IPS DF 6.9 (cell line): ENCODE measurements at regions not wholly inside any gene's neighbourhood (a gene's known extent, or its start where the extent isn't known, plus 50 kb on each side); places are given as distances from the start of the nearest gene placed in this dataset.

ENCODE experiments used
- DNase-seq: peaks from one replicate; pipeline ENCODE4 v3.0.0-alpha.2; 2013; ENCODE audit warnings: low read depth, low spot score
- H3K27ac ChIP-seq: one replicate; pipeline ENCODE4 v1.5.1; 2013; ENCODE audit warnings: low read length, control low read depth
- H3K27me3 ChIP-seq: 2 replicates; pipeline ENCODE4 v1.6.1; 2013; ENCODE audit warnings: mild to moderate bottlenecking, low read length; ENCODE audit not compliant: control insufficient read depth, insufficient read depth
- H3K36me3 ChIP-seq: 2 replicates; pipeline ENCODE4 v1.6.1; 2013; ENCODE audit warnings: low read length; ENCODE audit not compliant: control insufficient read depth, insufficient read depth
- H3K4me1 ChIP-seq: 2 replicates; pipeline ENCODE4 v1.6.1; 2013; ENCODE audit warnings: low read length; ENCODE audit not compliant: control insufficient read depth, insufficient read depth
- H3K4me3 ChIP-seq: 2 replicates; pipeline ENCODE4 v1.5.1; 2013; ENCODE audit warnings: mild to moderate bottlenecking, low read length
- H3K9me3 ChIP-seq: 2 replicates; pipeline ENCODE4 v1.6.1; 2013; ENCODE audit warnings: low read length, inconsistent platforms; ENCODE audit not compliant: control insufficient read depth, insufficient read depth
- WGBS: extraction: QIAGEN DNeasy Blood & Tissue Kit; methylation state at CpG from one replicate; pipeline ENCODE4 v1.1.7; 2013; ENCODE audit warnings: mixed read lengths, missing lambda C conversion rate; ENCODE audit not compliant: insufficient read length, insufficient coverage; 5-methylcytosine and 5-hydroxymethylcytosine counted together

DNA sequence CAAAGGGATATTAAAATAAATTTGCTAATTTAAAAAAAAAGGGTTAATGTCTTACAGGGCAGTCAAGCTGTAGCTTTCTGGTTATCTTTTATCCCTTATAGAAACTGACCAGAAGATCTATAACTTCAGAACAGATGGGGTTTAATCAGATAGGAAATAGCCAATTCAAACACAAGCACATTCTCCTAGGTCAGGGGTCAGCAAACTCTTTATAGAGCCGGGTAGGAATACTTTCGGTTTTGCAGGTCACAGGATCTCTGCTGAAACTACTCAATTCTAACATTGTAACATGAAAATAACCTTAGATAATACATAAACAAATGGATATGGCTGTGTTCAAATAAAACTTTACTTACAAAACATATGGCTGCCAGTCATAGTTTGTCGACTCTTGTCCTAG, 479.8 kb downstream of the ADRA2A start:
- Histone ChIP-seq H3K4me3 (no peak overlapping the region), H3K9me3 (no peaks in the 10 kb centered on the region), H3K4me1 (peaks cover under 1% of the 10 kb centered on the region; the same call in 1 of the 2 replicates), H3K27me3 (no peaks in the 10 kb centered on the region), H3K27ac (no peak overlapping the region), H3K36me3 (no peaks in the 10 kb centered on the region)
- WGBS = no CpG with 5 or more reads among the region's 3 CpGs
- DNase-seq = no peak

DNA sequence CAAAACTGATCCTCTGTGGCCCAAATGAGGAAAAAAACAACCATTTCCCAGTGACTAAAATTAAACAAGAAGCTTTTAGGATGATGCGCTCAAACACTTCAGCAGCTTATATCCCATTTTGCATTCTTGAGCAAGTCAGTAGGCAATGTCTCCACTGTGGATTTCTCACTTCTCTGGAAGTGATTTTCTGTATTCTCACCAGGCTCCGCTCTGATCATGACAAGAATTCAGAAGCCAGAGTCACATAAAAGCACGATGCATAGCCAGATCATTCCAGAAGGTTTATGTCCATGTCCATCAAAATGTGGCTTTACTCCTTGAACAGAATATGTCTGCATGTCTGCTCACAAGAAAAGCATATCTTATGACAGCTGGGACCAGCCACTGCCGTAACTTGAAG, 481.4 kb downstream of the ADRA2A start:
- no CpG with 5 or more reads among the region's 4 CpGs for WGBS
- DNase-seq = no peak
- Histone ChIP-seq H3K4me1 (peaks cover 2% of the 10 kb centered on the region; the same call in 1 of the 2 replicates), H3K36me3 (no peaks in the 10 kb centered on the region), H3K27me3 (no peaks in the 10 kb centered on the region), H3K9me3 (no peaks in the 10 kb centered on the region), H3K27ac (no peak overlapping the region), H3K4me3 (no peak overlapping the region)

DNA sequence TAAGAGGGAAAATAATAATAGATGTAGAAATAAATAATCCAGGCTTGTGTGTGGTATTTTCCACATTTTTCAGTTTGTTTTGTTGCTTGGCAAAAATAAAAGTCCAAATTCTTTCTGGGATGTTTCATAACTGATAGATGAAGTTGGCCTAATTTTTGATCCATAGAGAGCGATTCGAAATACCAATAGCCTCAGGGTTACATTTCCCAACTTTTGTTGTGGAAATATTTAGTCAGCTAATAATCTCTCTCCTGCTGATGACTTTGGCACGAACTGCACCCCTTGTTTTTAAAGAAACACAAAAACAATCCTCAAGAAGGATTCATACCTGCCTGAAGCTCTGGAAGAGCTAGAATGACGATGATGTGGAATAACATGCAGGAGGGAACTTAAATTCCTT, 483.2 kb downstream of the ADRA2A start:
- H3K27ac ChIP-seq = no peak overlapping the region
- no peak overlapping the region for H3K4me3 ChIP-seq
- peaks cover 5% of the 10 kb centered on the region; the same call in 1 of the 2 replicates for H3K4me1 ChIP-seq
- no peaks in the 10 kb centered on the region for H3K27me3 ChIP-seq
- no CpG with 5 or more reads among the region's 4 CpGs for whole genome bisulfite sequencing
- H3K9me3 ChIP-seq = no peaks in the 10 kb centered on the region
- DNase-seq = no peak
- H3K36me3 ChIP-seq = no peaks in the 10 kb centered on the region

DNA sequence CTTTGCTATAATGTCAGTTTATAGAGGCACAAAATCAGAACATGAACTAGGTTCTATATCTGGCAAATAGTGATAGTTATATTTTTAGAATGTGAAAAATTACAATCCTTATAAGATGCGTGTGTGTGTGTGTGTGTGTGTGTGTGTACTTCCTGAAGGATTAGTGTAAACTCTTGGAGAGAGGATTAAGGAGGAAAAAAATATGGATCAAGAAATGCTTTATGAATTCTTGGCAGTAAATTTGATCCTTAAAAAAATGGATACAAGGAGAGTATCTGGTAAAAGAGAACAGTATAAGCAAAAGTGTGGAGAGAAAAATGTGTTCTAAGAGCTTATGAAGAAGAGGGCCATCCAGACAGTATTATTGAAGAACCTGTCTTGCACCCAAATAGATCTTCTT, 484.3 kb downstream of the ADRA2A start:
- H3K4me3 ChIP-seq = no peak overlapping the region
- H3K27ac ChIP-seq = no peak overlapping the region
- no peak for DNase-seq
- peaks cover 7% of the 10 kb centered on the region; the same call in 1 of the 2 replicates for H3K4me1 ChIP-seq
- no peaks in the 10 kb centered on the region for H3K27me3 ChIP-seq
- H3K9me3 ChIP-seq = no peaks in the 10 kb centered on the region
- WGBS = no CpG with 5 or more reads among the region's 1 CpG
- no peaks in the 10 kb centered on the region for H3K36me3 ChIP-seq

DNA sequence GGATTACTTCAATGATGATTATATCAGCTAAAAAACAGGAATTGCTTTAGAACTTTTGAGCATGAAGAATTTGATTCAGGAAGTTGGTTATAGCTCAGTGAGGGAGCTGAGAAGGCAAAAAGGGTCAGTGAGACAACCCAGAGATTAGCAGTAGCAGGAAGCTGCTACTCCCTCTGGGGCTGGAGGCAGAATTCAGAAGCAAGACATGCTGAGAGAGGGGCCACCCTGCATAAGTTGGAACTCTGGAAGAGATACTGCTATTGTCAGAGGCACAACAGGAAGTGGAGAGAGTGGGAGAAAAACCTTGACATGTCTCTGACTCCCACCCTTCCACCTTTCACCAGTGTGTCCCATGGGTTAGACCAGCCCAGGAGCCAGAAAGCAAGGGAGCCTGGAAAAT, 488.7 kb downstream of the ADRA2A start:
- DNase-seq = no peak
- Histone ChIP-seq H3K27ac (no peak overlapping the region), H3K4me1 (peaks cover 7% of the 10 kb centered on the region; the same call in 1 of the 2 replicates), H3K4me3 (no peak overlapping the region), H3K36me3 (no peaks in the 10 kb centered on the region), H3K27me3 (no peaks in the 10 kb centered on the region), H3K9me3 (no peaks in the 10 kb centered on the region)

DNA sequence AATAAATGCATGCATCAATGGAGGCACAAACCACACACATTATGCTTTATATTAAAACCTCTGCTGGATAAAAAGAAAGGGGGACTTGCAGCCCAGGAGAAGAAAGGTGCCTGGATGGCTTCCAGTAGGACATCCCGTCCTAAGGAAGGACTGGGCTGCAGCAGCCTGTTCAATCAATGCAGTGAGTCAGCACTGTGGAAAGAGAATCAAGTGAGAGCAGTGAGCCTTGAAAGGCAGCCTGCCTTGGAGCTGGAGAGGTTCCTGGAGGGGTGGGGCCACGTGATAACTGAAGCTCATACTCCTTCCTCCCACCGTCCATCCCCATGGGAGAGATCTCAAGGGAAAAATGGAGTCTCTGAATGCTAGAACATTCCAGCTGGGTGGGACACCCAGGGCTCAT, 501.2 kb downstream of the ADRA2A start:
- H3K4me1 ChIP-seq = no peaks in the 10 kb centered on the region
- no peak overlapping the region for H3K4me3 ChIP-seq
- H3K9me3 ChIP-seq = no peaks in the 10 kb centered on the region
- no peaks in the 10 kb centered on the region for H3K27me3 ChIP-seq
- no peak for DNase-seq
- no peak overlapping the region for H3K27ac ChIP-seq
- WGBS = no CpG with 5 or more reads among the region's 3 CpGs
- no peaks in the 10 kb centered on the region for H3K36me3 ChIP-seq

DNA sequence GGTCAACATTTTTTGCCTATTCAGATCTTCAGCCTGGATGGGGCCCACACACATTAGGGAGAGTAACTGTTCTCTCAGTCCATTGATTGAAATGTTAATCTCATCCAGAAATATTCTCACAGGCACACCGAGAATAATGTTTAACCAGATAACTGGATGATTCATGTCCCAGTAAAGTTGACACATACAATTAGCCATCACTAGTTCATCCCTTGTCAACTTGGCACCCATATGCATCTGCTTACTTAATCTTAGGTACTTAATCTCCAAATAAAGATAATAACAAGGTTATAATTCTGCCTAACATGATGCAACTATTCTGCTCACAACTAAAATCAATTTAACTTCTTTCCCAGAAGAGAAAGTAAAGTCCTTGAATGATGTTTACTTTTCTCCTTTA, 502.6 kb downstream of the ADRA2A start:
- Histone ChIP-seq H3K9me3 (no peaks in the 10 kb centered on the region), H3K4me1 (no peaks in the 10 kb centered on the region), H3K27ac (no peak overlapping the region), H3K4me3 (no peak overlapping the region), H3K27me3 (no peaks in the 10 kb centered on the region), H3K36me3 (no peaks in the 10 kb centered on the region)
- no peak for DNase-seq
- WGBS = no CpG with 5 or more reads among the region's 1 CpG

DNA sequence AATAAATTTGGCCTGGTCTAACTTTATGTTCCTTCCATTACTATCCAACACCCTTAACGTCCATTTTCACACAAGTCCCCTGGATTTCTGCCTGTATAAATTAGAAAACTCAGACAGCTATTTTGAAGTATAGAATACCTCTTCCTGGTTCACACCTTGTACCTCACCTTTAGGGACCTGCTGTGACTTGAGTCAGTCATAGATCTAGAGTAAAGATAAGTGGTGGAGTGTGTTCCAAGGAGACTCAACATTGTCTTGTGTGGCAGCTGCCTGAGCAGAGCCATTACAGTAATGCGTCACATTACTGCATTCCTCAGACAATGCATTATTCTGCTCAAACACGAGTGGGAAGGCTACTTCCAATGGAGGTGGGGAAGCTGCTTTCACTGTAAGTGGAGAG, 513.9 kb downstream of the ADRA2A start:
- Histone ChIP-seq H3K4me3 (no peak overlapping the region), H3K27me3 (no peaks in the 10 kb centered on the region), H3K4me1 (no peaks in the 10 kb centered on the region), H3K9me3 (no peaks in the 10 kb centered on the region), H3K36me3 (no peaks in the 10 kb centered on the region), H3K27ac (no peak overlapping the region)
- no peak for DNase-seq
- WGBS = no CpG with 5 or more reads among the region's 3 CpGs

DNA sequence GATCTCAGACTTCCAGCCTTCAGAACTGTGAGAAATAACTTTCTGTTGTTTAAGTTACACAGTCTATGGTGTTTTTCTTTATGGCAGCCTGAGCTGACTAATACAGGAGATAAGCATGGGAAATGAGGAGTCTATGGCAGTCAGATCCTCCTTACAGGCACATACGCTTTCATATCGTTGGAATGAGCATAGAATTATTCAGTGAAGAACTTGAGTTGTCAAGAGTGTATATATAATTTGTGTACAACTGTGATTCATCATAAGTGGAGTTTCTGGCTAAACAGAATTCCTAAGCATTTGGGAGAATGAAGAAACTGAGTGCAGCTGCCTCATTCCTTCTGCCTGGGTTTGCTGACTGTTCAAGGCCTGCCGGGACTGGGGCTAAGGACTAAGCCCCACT, 516.7 kb downstream of the ADRA2A start:
- no peaks in the 10 kb centered on the region for H3K36me3 ChIP-seq
- no CpG with 5 or more reads among the region's 3 CpGs for WGBS
- H3K4me1 ChIP-seq = no peaks in the 10 kb centered on the region
- no peaks in the 10 kb centered on the region for H3K9me3 ChIP-seq
- no peaks in the 10 kb centered on the region for H3K27me3 ChIP-seq
- H3K27ac ChIP-seq = no peak overlapping the region
- DNase-seq = no peak
- H3K4me3 ChIP-seq = no peak overlapping the region

DNA sequence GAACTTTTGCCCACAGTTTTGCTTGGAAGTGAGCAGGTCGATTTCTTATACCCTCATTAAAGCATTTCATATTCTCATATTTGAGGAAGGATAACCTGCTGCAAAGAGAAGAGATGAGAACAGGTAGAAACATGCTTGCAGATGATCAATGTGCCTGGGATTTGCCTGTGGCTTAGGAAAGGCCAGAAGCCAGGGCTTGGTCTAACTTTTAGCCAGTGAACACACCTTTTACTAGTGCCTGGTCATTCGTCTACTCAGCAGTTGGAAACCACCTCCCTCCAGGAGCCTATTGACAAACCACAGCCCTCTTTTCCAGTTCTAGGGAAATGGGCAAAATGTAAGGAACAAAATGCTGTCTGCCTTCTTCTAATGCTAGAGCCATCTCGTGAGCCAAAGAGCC, 518.3 kb downstream of the ADRA2A start:
- H3K9me3 ChIP-seq = no peaks in the 10 kb centered on the region
- H3K27ac ChIP-seq = no peak overlapping the region
- DNase-seq = no peak
- H3K4me3 ChIP-seq = no peak overlapping the region
- H3K36me3 ChIP-seq = no peaks in the 10 kb centered on the region
- no peaks in the 10 kb centered on the region for H3K4me1 ChIP-seq
- no peaks in the 10 kb centered on the region for H3K27me3 ChIP-seq
- WGBS = no CpG with 5 or more reads among the region's 3 CpGs

DNA sequence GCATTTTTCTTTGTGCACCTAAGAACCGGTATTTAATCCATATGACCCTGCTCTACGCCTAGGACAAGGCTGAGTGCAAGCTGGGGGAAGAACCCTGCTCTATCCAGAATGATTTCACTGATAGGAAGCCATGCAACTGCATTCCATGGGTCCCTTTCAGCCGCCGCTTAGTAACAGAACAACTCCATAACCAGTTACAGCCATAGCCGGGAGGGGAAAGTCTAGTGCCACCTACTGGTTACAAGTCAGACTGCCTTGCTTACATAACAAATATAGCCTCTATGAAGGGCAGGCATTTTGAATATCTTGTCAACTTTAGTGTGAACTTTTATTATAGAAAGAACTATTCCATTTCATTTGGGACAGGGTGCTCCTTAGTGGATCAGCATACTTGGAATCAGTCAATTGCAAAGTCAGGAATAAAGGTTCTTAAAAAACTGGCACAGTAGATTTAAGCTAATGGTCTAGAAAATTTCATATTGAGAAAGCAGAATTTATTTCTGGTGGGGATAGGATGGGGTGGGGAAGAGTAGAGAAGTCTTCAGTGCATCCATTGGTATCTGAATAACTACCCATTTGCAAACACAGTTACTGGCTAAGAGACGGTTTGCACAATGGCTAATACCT, 521.7 kb downstream of the ADRA2A start:
- WGBS = no CpG with 5 or more reads among the region's 6 CpGs

More for the DNA sequence above, 521.7 kb downstream of the ADRA2A start:
- Histone ChIP-seq H3K36me3 (no peaks in the 10 kb centered on the region), H3K27ac (no peak overlapping the region), H3K4me3 (no peak overlapping the region), H3K9me3 (no peaks in the 10 kb centered on the region), H3K27me3 (no peaks in the 10 kb centered on the region), H3K4me1 (peaks cover 1% of the 10 kb centered on the region; the same call in 1 of the 2 replicates)
- DNase-seq = peak; percentile 61
